Left ventricle myocardium inferior (tissue), 1 donor: ENCODE measurements at regions not wholly inside any gene's neighbourhood (a gene's known extent, or its start where the extent isn't known, plus 50 kb on each side); places are given as distances from the start of the nearest gene placed in this dataset.

ENCODE experiments used
- DNase-seq: peaks from one replicate; pipeline ENCODE4 v3.0.0-alpha.2; 2020
- H3K27ac ChIP-seq: fragments of 200-600 bp; replicated peaks from 2 replicates; pipeline ENCODE4 v1.8.0; 2021
- H3K27me3 ChIP-seq: fragments of 200-600 bp; 2 replicates; pipeline ENCODE4 v1.8.0; 2021; ENCODE audit warnings: low read depth
- H3K36me3 ChIP-seq: fragments of 200-600 bp; 2 replicates; pipeline ENCODE4 v1.8.0; 2021
- H3K4me1 ChIP-seq: fragments of 200-600 bp; 2 replicates; pipeline ENCODE4 v1.8.0; 2021
- H3K4me3 ChIP-seq: fragments of 200-600 bp; 2 replicates; pipeline ENCODE4 v1.8.0; 2021; ENCODE audit warnings: mild to moderate bottlenecking, moderate library complexity
- H3K9me3 ChIP-seq: fragments of 200-600 bp; replicated peaks from 2 replicates; pipeline ENCODE4 v1.8.0; 2021
- CTCF ChIP-seq: fragments of 200-600 bp; IDR thresholded peaks from 2 replicates; pipeline ENCODE4 v1.8.0; 2021; ENCODE audit warnings: antibody characterized with exemption, mild to moderate bottlenecking, borderline replicate concordance
- intact Hi-C: fragments of 100-400 bp; cut with micrococcal nuclease; formaldehyde crosslinking; loops from one replicate; pipeline ENCODE4 v1.11.0; 2022
- donor health status: DM: no; HTN: yes; CAD: no; lungs with severe emphysema.

- intact Hi-C loops = no loop called here
- DNase-seq = no peak
- Histone ChIP-seq H3K36me3 (no peaks in the 10 kb centered on the region), H3K27me3 (no peaks in the 10 kb centered on the region), H3K4me1 (no peaks in the 10 kb centered on the region), H3K9me3 (no peaks in the 10 kb centered on the region), H3K4me3 (no peak overlapping the region), H3K27ac (no peak overlapping the region)
- no peak for TF ChIP-seq CTCF
Observed at GRCh38 chr1:95809391-95809790, 575.4 kb downstream of the RWDD3 start.

- Histone ChIP-seq H3K27me3 (no peaks in the 10 kb centered on the region), H3K9me3 (peaks cover 11% of the 10 kb centered on the region), H3K4me3 (no peak overlapping the region), H3K27ac (no peak overlapping the region), H3K36me3 (no peaks in the 10 kb centered on the region), H3K4me1 (no peaks in the 10 kb centered on the region)
- TF ChIP-seq CTCF = no peak
- intact Hi-C loops = no loop called here
- no peak for DNase-seq
Observed at GRCh38 chr1:95815511-95815910, 581.5 kb downstream of the RWDD3 start.

GRCh38 chr1:95829556-95829955 is 595.5 kb downstream of the RWDD3 start:
- Histone ChIP-seq H3K9me3 (peaks cover 5% of the 10 kb centered on the region), H3K4me3 (no peak overlapping the region), H3K27me3 (no peaks in the 10 kb centered on the region), H3K27ac (no peak overlapping the region), H3K4me1 (no peaks in the 10 kb centered on the region), H3K36me3 (no peaks in the 10 kb centered on the region)
- intact Hi-C loops = no loop called here
- TF ChIP-seq CTCF = no peak
- no peak for DNase-seq

GRCh38 chr1:95832370-95832769 is 598.4 kb downstream of the RWDD3 start:
- Histone ChIP-seq H3K4me1 (no peaks in the 10 kb centered on the region), H3K4me3 (no peak overlapping the region), H3K9me3 (peaks cover 24% of the 10 kb centered on the region), H3K36me3 (no peaks in the 10 kb centered on the region), H3K27me3 (no peaks in the 10 kb centered on the region), H3K27ac (no peak overlapping the region)
- TF ChIP-seq CTCF = no peak
- DNase-seq = no peak
- intact Hi-C loops = no loop called here

- Histone ChIP-seq H3K4me1 (no peaks in the 10 kb centered on the region), H3K27me3 (no peaks in the 10 kb centered on the region), H3K27ac (no peak overlapping the region), H3K4me3 (no peak overlapping the region), H3K9me3 (peaks cover 2% of the 10 kb centered on the region), H3K36me3 (no peaks in the 10 kb centered on the region)
- TF ChIP-seq CTCF = no peak
- no peak for DNase-seq
- intact Hi-C loops = no loop called here
Observed at GRCh38 chr1:95849439-95849838, 615.4 kb downstream of the RWDD3 start.

- H3K27me3 ChIP-seq = no peaks in the 10 kb centered on the region
- DNase-seq = no peak
- TF ChIP-seq CTCF = no peak
- H3K4me1 ChIP-seq = no peaks in the 10 kb centered on the region
- no peaks in the 10 kb centered on the region for H3K36me3 ChIP-seq
- no peak overlapping the region for H3K4me3 ChIP-seq
- intact Hi-C loops = no loop called here
- peaks cover 3% of the 10 kb centered on the region for H3K9me3 ChIP-seq
- H3K27ac ChIP-seq = no peak overlapping the region
Observed at GRCh38 chr1:95850165-95850649, 616.2 kb downstream of the RWDD3 start.
